HG03558 (cell line): ENCODE measurements at regions not wholly inside any gene's neighbourhood (a gene's known extent, or its start where the extent isn't known, plus 50 kb on each side); places are given as distances from the start of the nearest gene placed in this dataset.

ENCODE experiments used
- ATAC-seq: cut with Tn5 transposase; IDR thresholded peaks from one replicate; pipeline ENCODE4 v1.9.1; 2021; ENCODE audit warnings: moderate number of reproducible peaks; ENCODE audit not compliant: unreplicated experiment; ENCODE audit errors: extremely low read depth

DNA sequence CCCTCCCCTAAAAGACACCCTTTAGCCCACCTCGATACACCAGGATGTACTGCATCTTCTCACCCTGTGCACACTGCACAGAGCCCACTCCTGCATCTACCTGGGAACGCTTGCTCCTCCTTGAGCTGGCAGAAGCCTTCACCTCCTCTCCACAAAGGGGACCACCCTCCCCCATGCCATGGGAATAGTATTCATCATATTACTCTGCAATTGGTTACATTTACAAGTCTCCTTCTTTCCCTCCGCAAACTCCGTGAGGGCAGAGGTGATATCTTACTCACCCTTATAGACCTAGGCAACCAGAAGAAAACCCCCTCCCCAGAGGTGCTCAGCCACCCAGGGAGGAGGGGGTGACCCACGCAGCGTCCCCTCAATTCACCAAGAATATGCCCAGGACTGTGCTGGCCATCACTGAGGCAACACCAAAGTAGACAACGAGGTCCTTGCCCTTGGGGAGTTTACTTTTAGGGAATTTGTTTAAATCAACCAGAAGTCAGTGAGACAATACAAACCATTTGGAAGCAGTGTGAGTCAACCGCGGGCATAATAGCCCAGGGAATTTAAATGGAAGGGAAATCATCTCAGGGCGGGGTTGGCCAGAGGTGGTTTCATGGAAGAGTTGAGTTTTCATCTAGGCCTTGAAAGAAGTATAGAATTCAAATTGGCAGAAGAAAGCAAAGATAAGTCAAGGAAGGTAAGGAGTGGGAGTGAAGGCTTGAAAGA, 214.5 kb downstream of the BARX2 start:
- no peak for ATAC-seq

- no peak for ATAC-seq
Observed at GRCh38 chr11:129590753-129591475, 215.3 kb downstream of the BARX2 start.

DNA sequence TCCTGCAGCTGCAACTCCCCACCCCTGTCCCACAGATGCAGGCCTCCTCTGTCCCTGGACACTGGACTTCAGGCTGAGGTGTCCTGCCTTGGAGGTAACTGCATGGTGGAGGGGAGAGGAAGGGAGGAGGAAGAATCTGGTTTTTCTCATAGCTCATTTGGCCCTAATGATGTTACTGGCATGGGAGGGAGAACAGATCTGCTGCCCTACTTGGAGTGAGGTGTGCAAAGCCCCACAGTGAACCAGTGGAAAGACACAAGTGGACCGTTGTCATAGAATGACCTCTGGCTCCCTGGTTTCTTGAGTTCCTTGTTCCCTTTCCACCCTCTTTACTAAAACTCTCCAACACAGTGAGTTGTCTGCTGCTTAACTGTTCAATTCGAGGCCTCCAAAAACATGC, 215.9 kb downstream of the BARX2 start:
- ATAC-seq: no peak

GRCh38 chr11:129592191-129592590, 216.5 kb downstream of the BARX2 start:
- ATAC-seq: no peak

GRCh38 chr11:129593098-129593497, 217.4 kb downstream of the BARX2 start:
- ATAC-seq: no peak

DNA sequence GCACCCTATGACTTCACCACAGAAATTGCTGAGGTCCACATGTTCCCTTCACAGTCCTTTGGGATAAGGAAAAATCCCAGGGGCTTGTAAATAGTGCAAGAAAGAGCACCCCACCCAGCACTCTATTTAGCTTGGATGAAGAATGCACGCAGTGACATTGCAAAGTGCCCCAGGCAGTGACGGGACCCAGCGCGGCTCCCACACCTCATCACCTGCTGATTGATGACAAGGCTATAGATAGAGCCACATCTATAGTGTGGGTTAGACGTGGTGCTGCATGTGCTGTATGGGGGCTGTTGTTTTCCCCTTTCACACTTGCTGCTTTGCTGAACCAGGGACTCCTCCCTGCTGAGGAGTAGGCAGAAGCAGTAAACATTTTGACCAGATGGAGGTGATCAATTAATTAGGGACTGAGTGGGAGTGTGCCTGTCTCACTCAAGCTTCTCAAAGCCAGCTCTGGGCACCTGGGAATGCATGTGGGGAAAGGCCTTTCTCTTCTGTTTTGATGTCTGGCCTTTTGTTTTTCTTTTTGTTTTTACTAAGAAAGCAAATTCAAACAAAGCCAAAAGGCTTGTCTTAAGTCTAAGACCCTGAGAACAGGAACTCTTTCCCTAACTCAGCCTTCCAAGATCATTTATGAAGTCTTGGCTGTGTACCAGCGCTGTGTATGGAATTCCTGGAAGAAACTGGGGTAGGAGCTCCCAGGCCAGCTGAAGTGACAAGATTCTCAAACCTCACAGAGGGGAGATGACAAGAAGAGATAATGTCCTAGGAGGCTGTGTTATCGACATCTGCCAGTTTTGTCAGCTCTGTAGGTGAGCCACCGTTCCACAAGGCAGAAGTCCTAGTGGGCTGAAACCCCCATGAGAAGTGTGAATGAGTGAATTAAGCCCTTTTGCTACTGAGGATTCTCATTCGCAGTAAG, 219.7 kb downstream of the BARX2 start:
- ATAC-seq: no peak

GRCh38 chr11:129596351-129596750, 219.3 kb upstream of the TMEM45B start:
- ATAC-seq: no peak

DNA sequence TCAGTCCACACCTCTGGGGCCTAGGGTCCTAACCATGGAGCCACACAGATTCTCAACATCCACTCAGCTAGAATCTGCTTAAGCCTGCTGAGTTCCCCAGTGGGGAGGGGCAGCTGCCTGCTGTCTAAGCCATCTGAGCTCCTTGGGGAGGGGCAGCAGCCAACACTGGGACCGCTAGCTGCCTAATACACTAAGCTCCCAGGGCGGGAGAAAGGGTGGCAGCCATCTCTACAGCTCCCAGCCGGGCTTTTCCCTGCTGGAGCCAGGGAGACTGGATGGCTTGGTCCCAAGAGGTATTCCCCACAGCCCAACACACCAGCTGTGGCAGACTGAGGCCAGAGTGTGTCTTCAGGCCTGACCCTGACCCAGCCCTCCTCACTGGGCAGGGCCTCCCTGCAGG, 217.3 kb upstream of the TMEM45B start:
- ATAC-seq: no peak

DNA sequence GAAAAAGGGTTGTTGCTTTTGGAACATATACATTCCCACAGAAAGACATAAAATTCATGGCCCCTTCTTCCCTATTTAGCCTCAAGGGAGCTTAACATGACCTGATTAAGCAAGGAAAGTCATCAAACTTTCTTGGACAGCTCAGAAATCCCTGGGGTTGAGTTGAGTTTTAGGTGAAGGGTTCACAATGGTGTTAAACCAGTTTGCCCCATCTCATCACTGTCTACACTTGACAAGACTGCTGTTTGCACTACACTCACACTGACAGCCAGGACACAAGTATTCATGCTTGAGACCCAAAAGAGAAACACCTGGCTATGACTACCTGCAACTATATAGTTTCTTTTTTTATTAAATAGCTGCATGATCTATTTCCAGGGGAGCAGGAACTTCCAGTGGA, 209.8 kb upstream of the TMEM45B start:
- ATAC-seq: no peak

DNA sequence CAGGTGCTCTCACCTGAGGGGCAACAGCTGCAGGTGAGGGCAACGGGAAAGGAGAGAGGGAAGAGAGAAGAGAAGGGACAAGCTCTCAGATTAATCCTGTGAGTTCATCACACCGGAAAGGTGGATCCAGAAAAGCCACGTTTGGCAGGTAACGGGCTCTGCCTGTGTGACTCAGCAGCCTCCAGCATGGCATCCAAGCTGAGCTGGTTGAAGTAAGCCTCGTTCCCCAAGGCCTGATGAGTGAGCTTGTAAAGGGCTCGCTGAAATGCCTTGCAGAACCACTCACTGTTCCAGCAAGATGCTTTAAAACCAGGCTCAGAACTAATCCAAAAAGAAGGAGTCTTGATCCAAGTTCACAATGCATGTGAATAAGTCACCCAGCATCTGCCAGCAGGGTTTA, 206.9 kb upstream of the TMEM45B start:
- ATAC-seq: no peak

DNA sequence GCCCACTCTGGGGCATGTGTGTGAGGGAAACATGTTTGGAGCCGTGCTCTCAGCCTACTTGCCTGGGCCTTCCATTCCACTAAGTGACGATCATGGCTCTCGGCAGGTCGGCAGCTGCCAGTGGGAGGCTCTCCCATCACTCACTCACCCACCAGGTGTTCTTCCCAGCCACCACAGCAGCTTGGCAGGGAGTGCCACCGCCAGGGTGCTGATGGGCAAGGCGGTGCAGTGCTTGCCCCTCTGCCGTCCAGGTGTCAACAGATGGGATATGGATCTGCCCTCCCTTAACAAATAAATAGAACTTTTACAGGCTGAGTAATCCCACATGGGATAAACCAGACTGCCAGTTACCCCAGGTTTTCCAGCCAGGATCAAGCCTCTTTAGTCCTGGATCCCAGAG, 205.5 kb upstream of the TMEM45B start:
- no peak for ATAC-seq

- ATAC-seq: no peak
Observed at GRCh38 chr11:129610545-129610944, 205.1 kb upstream of the TMEM45B start.

DNA sequence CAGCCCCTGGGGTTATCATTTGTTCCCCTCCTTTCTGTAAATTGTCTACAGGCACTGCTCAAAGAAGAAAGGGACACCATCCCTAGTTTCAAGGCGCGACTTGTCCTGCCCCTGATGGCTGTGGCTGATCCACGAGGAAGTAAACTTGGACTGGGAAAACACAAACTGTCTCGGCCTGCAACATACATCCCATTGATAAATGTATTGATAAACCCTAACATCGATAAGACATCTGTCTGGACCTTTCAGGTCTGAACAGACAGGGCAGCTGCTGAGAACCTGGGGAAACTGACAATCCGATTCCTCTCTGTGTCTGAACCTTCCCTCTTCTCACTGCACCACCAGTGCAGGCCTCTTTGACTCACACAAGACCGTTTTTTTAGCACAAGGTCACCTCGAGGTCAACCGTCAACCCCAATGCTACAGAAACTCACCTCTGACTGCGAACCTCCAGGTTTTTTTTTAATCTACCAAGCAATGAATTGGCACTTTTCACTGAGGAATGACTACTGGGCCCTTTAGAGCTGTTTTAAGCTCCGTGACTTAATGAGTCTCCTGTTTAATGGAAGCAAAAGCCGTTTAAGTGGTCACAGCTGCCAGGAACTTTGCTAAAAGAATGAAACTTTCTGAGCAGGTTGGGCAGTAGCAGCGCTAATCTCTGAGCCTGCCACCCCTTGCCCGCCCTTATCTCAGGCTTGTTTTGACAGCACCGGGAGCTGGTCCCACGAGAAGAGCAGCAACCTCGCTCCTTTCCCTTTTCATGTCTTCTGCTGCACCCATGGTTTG, 203.8 kb upstream of the TMEM45B start:
- ATAC-seq: no peak

DNA sequence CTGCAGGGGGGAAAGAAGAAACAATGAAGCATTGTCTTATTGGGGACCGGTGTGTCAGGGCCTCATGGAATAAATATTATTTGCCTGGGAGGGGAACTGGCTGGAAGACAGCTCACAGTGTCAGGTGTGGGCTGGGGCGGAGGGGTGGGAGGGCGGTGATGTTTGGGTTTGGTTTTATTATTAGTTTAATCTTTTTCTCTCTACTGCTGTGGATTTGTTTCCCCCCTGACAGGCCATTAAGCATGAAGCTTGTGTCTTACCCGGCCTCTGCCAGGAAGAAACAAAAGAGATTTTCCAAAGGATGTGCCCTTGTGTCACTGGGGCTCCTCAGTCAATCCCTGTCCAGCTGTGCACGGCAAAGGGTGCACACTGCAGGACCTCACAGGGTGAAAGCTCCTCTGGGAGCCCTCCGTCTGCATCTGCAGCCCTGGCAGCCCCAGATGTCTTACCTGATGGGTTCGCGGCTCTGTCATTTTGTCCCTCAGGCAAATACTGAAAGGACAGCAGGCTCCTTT, 203.1 kb upstream of the TMEM45B start:
- no peak for ATAC-seq

GRCh38 chr11:129613071-129613470, 202.6 kb upstream of the TMEM45B start:
- no peak for ATAC-seq

DNA sequence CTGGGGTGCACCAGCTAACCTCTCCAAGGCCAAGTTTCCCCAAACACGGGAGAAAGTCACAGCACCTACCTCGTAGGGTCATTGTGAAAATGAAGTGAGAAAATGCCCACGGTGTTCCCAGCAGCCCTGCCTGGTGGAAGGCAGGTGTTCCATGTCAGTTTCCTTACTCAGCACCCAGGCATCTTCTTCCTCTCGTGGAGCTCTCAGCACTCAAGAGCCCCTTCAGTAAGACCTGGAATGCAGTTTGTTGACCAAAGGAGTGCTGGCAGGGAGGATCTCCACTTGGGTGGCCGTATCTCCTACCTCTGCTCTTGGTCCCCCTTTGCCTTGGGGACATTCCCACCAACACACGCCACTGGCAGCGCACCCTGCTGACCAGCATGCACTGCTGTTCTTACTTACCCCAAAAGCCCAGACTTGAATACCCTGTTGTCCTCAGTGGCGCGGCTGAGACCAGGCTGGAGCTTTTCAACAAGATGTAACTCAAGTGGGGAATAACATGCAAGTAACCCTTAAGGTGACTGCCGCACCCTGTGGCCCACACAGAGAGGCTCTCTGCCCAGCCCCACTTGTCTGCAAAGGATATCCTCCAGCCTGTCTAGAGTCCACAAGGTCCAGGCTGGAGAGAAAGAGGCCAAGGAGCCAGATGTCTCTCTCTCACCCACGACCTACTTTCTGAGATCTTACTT, 201.2 kb upstream of the TMEM45B start:
- no peak for ATAC-seq

DNA sequence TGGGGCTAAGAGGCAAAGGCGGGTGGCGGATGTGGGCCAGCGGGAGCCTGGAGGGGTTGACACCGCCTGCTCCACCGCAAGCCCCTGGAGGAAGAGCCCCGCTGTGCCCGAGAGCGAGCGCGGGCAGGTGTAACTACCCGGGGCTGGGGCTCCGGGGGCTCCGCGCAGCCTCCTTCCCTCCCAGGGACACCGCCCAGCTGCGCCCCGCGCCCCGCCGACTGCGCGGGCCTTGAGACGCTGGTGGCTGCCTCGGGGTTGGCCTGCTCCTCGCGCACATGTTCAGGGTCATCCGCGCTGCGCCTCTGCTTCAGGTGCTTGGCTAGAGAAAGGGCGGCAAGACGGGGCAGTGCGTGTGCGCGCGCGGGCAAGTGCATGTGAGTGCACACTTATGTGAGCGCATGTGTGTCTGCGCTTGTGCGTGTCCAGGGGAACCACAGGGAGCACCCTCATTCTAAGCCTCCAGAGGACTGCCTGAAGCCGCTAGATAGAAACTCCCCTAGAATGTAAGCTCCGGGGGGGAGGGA, 197.5 kb upstream of the TMEM45B start:
- ATAC-seq: no peak

DNA sequence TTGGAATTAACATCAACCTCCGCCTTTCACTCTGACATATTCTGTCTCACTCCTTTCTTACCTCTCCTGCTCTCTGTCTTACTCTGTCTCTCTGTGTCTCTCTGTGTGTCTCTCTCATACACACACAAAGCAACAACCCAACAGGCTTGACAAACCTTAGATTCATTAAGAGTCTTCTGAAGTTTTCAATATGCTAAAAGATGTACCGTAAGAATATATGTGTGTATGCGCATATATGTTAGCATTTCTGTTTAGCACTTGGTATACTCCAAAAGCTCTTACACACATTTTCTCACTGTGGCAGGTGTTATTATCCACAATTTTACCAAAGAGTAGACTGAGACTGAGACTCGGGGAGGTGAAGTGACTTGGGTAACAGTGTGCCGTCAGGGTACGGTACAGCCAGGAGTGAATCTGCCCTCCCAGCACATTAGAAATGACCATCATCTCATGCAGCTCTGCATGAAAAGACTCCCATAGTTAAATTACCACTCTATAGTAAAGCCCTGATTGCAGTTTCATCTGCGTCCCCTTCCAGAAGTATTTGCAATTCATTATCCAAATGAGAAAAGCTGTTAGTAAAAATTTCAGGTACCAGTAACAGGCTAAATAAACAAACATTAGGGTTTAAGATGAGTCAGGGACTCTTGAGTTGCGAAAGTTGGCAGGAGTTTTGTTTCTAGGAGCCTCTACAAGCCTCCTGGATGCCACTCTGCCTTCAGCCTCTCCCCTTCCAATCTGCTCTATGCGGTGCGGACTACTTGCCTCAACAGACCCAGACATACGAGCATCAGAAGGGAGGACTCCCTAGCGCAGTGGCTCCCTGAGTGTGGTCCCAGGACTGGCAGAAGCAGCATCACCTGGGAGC, 195.2 kb upstream of the TMEM45B start:
- no peak for ATAC-seq
